ES-I3 (cell line): ENCODE measurements at regions not wholly inside any gene's neighbourhood (a gene's known extent, or its start where the extent isn't known, plus 50 kb on each side); places are given as distances from the start of the nearest gene placed in this dataset.
"Not testable (repeated sequence)": the region's sequence is repeated elsewhere in the genome, so short reads cannot be mapped to it uniquely, and the experiment has no call there.

Experiments used
- H3K36me3 ChIP-seq: 2 replicates; pipeline ENCODE4 v1.6.1; 2013; ENCODE audit warnings: mild to moderate bottlenecking, low read length, control low read depth, moderate library complexity; ENCODE audit not compliant: insufficient read depth
- H3K4me1 ChIP-seq: 2 replicates; pipeline ENCODE4 v1.6.1; 2013; ENCODE audit warnings: mild to moderate bottlenecking, control low read depth, low read length; ENCODE audit not compliant: insufficient read depth
- H3K9ac ChIP-seq: 2 replicates; pipeline ENCODE4 v1.6.1; 2013; ENCODE audit warnings: low read depth, mild to moderate bottlenecking, low read length, moderate library complexity
- H3K9me3 ChIP-seq: 2 replicates; pipeline ENCODE4 v1.6.1; 2013; ENCODE audit warnings: mild to moderate bottlenecking, low read length, moderate library complexity; ENCODE audit not compliant: control insufficient read depth, insufficient read depth

GRCh38 chr5:83889971-83890745, 169.5 kb upstream of the HAPLN1 start:
- Histone ChIP-seq H3K9ac (no peak overlapping the region), H3K9me3 (no peaks in the 10 kb centered on the region), H3K4me1 (no peaks in the 10 kb centered on the region), H3K36me3 (no peaks in the 10 kb centered on the region)

- H3K36me3 ChIP-seq: no peaks in the 10 kb centered on the region
- H3K9ac ChIP-seq: no peak overlapping the region
- no peaks in the 10 kb centered on the region for H3K9me3 ChIP-seq
- H3K4me1 ChIP-seq: no peaks in the 10 kb centered on the region
Observed at GRCh38 chr5:83877911-83878706, 157.5 kb upstream of the HAPLN1 start.

- H3K9ac ChIP-seq: no peak overlapping the region
- H3K36me3 ChIP-seq: no peaks in the 10 kb centered on the region
- H3K4me1 ChIP-seq: no peaks in the 10 kb centered on the region
- H3K9me3 ChIP-seq: no peaks in the 10 kb centered on the region
Observed at GRCh38 chr5:83871533-83872395, 151.1 kb upstream of the HAPLN1 start.

GRCh38 chr5:83866181-83866580, 145.5 kb upstream of the HAPLN1 start:
- no peaks in the 10 kb centered on the region for H3K9me3 ChIP-seq
- H3K9ac ChIP-seq: no peak overlapping the region
- no peaks in the 10 kb centered on the region for H3K36me3 ChIP-seq
- no peaks in the 10 kb centered on the region for H3K4me1 ChIP-seq

- Histone ChIP-seq H3K9me3 (no peaks in the 10 kb centered on the region), H3K9ac (no peak overlapping the region), H3K4me1 (no peaks in the 10 kb centered on the region), H3K36me3 (no peaks in the 10 kb centered on the region)
Observed at GRCh38 chr5:83865579-83865978, 144.9 kb upstream of the HAPLN1 start.

- no peaks in the 10 kb centered on the region for H3K9me3 ChIP-seq
- no peaks in the 10 kb centered on the region for H3K36me3 ChIP-seq
- no peaks in the 10 kb centered on the region for H3K4me1 ChIP-seq
- no peak overlapping the region for H3K9ac ChIP-seq
Observed at GRCh38 chr5:83864652-83865051, 144.0 kb upstream of the HAPLN1 start.

GRCh38 chr5:83857341-83857740, 136.7 kb upstream of the HAPLN1 start:
- H3K9ac ChIP-seq: no peak overlapping the region
- no peaks in the 10 kb centered on the region for H3K36me3 ChIP-seq
- H3K4me1 ChIP-seq: no peaks in the 10 kb centered on the region
- H3K9me3 ChIP-seq: no peaks in the 10 kb centered on the region

GRCh38 chr5:83856881-83857280, 136.2 kb upstream of the HAPLN1 start:
- H3K9me3 ChIP-seq: no peaks in the 10 kb centered on the region
- no peaks in the 10 kb centered on the region for H3K36me3 ChIP-seq
- no peaks in the 10 kb centered on the region for H3K4me1 ChIP-seq
- H3K9ac ChIP-seq: no peak overlapping the region

GRCh38 chr5:83850412-83850811, 129.8 kb upstream of the HAPLN1 start:
- not testable (repeated sequence) for H3K4me1 ChIP-seq, H3K9ac ChIP-seq, H3K36me3 ChIP-seq, H3K9me3 ChIP-seq

GRCh38 chr5:83848941-83849340, 128.3 kb upstream of the HAPLN1 start:
- peaks cover 3% of the 10 kb centered on the region for H3K4me1 ChIP-seq
- H3K9ac ChIP-seq: no peak overlapping the region
- no peaks in the 10 kb centered on the region for H3K36me3 ChIP-seq
- no peaks in the 10 kb centered on the region for H3K9me3 ChIP-seq

- Histone ChIP-seq H3K4me1 (peaks cover 3% of the 10 kb centered on the region), H3K9me3 (no peaks in the 10 kb centered on the region), H3K9ac (no peak overlapping the region), H3K36me3 (no peaks in the 10 kb centered on the region)
Observed at GRCh38 chr5:83846624-83847350, 126.1 kb upstream of the HAPLN1 start.

GRCh38 chr5:83844449-83845068, 123.9 kb upstream of the HAPLN1 start:
- H3K9ac ChIP-seq: no peak overlapping the region
- no peaks in the 10 kb centered on the region for H3K36me3 ChIP-seq
- H3K9me3 ChIP-seq: no peaks in the 10 kb centered on the region

GRCh38 chr5:83839788-83840187, 119.1 kb upstream of the HAPLN1 start:
- Histone ChIP-seq H3K4me1 (no peaks in the 10 kb centered on the region), H3K9ac (no peak overlapping the region), H3K9me3 (no peaks in the 10 kb centered on the region), H3K36me3 (no peaks in the 10 kb centered on the region)

More at GRCh38 chr5:83844449-83845068, 123.9 kb upstream of the HAPLN1 start:
- peaks cover 3% of the 10 kb centered on the region for H3K4me1 ChIP-seq
